22Rv1 (cell line): ENCODE measurements at regions not wholly inside any gene's neighbourhood (a gene's known extent, or its start where the extent isn't known, plus 50 kb on each side); places are given as distances from the start of the nearest gene placed in this dataset.
"Not testable (repeated sequence)": the region's sequence is repeated elsewhere in the genome, so short reads cannot be mapped to it uniquely, and the experiment has no call there.

Source experiments
- H3K27ac ChIP-seq: fragments of 450-650 bp; 2 replicates; pipeline ENCODE4 v1.5.1; 2017
- ZFX ChIP-seq: fragments of 450-650 bp; IDR thresholded peaks from 2 replicates; pipeline ENCODE4 v1.6.1; 2017; ENCODE audit warnings: antibody characterized with exemption, borderline replicate concordance
- TF ChIP-seq, protein P1 (sequence below): fragments of 450-650 bp; IDR thresholded peaks from 2 replicates; pipeline ENCODE4 v1.5.1; 2017; ENCODE audit warnings: mild to moderate bottlenecking

- no peak overlapping the region for H3K27ac ChIP-seq
- TF ChIP-seq, protein P1, sequence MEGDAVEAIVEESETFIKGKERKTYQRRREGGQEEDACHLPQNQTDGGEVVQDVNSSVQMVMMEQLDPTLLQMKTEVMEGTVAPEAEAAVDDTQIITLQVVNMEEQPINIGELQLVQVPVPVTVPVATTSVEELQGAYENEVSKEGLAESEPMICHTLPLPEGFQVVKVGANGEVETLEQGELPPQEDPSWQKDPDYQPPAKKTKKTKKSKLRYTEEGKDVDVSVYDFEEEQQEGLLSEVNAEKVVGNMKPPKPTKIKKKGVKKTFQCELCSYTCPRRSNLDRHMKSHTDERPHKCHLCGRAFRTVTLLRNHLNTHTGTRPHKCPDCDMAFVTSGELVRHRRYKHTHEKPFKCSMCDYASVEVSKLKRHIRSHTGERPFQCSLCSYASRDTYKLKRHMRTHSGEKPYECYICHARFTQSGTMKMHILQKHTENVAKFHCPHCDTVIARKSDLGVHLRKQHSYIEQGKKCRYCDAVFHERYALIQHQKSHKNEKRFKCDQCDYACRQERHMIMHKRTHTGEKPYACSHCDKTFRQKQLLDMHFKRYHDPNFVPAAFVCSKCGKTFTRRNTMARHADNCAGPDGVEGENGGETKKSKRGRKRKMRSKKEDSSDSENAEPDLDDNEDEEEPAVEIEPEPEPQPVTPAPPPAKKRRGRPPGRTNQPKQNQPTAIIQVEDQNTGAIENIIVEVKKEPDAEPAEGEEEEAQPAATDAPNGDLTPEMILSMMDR, result no peak
- TF ChIP-seq ZFX, result no peak
Measured at GRCh38 chr5:174553556-174553955, 170.8 kb upstream of the MSX2 start.

GRCh38 chr5:174555726-174556125 lies 168.7 kb upstream of the MSX2 start:
- H3K27ac ChIP-seq, result no peak overlapping the region
- TF ChIP-seq ZFX, result no peak
- TF ChIP-seq, protein P1, result no peak

DNA sequence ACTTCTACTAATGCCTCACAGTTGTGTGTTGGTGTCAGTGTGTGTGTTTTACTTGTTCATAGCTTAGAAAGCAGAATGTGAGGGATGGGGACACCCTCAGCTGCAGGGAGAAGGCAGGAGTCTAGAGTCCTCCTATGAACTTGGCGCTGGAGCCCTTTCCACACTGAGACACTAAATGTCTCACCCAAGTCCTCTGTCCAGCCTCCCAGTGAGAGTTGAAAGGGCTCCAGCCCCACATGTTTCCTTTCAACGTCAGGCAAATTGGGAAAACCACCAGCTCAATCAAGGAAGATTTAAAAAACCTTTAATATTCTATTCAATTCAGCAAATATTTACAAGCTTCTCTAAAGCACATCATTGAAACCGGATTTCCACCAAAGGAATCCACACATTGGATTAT lies 167.6 kb upstream of the MSX2 start:
- no peak for TF ChIP-seq ZFX
- TF ChIP-seq, protein P1, result no peak
- no peak overlapping the region for H3K27ac ChIP-seq

DNA sequence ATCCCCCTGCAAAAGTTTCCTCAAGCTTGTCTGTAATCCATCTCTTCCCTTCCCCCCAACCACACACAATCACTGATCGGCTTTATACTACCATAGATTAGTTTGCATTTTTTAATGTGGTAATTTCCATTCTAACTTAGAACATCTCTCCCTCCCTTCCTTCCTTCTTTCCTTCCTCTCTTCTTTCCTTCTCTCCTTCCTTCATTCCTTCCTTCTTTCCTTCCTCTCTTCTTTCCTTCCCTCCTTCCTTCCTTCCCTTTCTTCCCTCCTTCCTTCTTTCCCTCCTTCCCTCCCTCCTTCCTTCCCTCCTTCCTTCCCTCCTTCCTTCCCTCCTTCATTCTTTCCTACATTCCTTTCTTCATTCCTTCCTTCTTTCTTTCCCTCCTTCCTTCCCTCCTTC lies 166.2 kb upstream of the MSX2 start:
- TF ChIP-seq, protein P1, result no peak
- TF ChIP-seq ZFX, result no peak
- no peak overlapping the region for H3K27ac ChIP-seq

- no peak for TF ChIP-seq ZFX
- TF ChIP-seq, protein P1, result no peak
Measured at GRCh38 chr5:174559141-174559540, 165.2 kb upstream of the MSX2 start.

DNA sequence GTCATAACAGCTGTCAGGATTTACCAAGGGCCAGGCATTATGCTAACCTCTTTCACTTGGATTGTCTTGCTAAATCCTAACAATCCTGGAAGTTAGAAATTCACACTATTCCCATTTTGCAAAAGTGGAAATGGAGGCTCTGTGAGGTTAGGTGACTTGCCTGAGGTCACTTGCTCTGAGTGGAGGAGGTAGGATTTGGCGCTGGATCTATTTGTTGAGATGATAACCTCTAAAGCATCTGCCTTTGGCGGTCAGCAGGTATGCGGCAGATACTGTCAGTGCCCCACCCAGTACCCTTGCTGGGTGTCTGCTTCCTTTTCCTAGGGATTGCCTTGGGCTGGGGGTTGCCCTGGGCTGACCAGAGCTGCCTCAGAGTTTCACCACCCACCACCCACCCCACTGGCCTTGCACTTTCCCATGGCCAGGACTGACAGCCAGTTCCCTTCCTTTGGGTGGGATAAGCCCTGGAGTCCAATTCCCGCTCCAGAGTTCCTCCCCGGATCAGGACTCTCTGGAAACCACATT lies 164.8 kb upstream of the MSX2 start:
- no peak for TF ChIP-seq ZFX
- TF ChIP-seq, protein P1, result no peak
- no peak overlapping the region for H3K27ac ChIP-seq

More at GRCh38 chr5:174559141-174559540, 165.2 kb upstream of the MSX2 start:
- no peak overlapping the region for H3K27ac ChIP-seq

- H3K27ac ChIP-seq, result no peak overlapping the region
- TF ChIP-seq, protein P1, result no peak
- TF ChIP-seq ZFX, result no peak
Measured at GRCh38 chr5:174560861-174561260, 163.5 kb upstream of the MSX2 start.

DNA sequence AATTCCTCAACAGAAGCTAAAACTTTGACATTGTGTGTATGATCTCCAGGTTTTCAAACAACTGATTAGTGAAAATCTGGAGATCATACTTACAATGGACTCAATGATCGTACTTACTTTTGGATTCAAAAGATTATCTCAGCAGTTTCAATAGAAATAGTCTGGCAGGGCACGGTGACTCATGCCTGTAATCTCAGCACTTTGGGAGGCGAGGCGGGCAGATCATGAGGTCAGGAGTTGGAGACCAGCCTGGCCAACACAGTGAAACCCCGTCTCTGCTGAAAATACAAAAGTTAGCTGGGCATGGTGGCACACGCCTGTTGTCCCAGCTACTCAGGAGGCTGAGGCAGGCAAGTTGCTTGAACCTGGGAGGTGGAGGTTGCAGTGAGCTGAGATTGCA lies 161.3 kb upstream of the MSX2 start:
- H3K27ac ChIP-seq, result not testable (repeated sequence)
